M059J (cell line): ENCODE measurements at regions not wholly inside any gene's neighbourhood (a gene's known extent, or its start where the extent isn't known, plus 50 kb on each side); places are given as distances from the start of the nearest gene placed in this dataset.
A peak's percentile ranks its signal among the peaks of the same experiment; 100 is the strongest.
"Not testable (repeated sequence)": the region's sequence is repeated elsewhere in the genome, so short reads cannot be mapped to it uniquely, and the experiment has no call there.

ENCODE experiments used
- DNase-seq: peaks from one replicate; pipeline ENCODE4 v3.0.0-alpha.2; 2012; ENCODE audit warnings: low read depth

DNA sequence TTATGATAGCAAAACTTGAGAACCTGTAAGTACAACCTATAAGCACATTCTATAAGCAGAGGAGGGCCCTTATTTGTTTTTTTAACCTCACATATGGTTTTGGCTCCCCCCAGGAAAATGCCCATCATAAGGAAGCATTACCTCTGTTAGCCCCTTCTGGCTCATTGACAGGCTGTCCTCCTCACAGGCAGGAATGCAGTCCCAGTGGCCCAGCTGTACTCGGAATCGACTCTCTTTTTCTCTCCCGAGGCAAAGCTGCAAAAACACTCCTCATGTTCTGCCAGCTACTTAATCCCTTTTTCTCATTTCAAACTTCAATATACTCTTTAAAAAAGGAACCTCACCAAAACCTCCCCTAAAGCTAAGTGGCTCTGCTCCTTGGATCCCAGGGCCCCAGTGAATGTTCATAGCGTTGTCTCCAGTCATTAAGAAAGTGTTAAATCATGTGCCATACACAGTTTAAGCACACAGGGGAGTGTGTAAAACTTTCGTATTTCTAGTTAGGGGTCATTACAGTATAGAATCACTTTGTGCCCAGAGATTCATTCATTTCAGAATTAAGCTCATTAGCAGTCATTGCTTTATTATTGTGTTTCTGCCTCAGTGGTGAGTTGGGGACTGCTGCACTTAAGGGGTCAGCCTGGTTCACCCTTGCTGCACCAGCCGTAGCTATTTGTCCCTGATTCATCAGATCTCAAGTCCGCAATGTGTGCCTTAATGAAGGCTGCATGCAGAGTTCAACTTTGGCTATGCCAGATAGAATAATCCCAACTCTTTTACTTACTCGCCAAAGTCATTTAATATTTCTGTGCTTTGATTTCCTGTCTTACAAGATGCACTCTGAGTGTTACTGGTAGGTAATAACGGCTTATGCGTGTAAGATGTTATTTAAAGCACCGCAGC is 57.6 kb downstream of the JRKL start:
- no peak for DNase-seq

DNA sequence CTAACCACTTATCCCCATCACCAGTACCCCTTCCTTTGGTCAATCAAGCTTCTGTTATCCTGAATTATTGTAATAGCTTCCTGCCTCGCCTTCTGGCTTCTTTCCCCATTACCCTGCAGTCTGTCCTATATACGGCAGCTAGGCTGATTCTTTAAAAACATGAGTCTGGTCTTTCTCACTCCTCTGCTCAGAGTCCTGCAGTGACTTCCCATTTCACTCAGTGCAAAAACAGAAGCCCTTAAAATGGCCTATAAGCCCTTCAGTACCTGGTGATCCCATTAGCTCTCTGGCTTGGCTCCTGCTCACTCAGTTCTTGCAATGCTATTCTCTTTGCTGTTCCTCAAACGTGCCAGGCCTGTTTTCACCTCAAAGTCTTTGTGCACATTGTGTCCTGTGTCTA is 58.4 kb downstream of the JRKL start:
- no peak for DNase-seq

DNA sequence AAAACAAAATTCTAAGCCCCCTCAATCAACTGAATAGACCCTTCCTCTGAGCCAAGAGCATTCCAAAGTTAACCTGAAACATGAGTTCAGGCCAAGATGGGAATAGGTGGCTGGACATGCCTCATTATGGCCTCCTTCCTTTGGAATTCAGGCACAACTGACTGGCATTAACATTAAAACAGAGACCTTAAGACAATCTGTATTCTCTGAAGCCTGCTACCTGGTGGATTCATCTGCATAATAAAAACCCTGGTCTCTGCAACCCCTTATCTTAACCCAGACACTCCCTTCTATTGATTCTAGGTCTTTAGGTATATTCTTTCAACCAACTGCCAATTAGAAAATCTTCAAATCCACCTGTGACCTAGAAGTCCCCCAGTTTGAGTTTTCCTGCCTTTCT is 66.3 kb downstream of the JRKL start:
- no peak for DNase-seq

DNA sequence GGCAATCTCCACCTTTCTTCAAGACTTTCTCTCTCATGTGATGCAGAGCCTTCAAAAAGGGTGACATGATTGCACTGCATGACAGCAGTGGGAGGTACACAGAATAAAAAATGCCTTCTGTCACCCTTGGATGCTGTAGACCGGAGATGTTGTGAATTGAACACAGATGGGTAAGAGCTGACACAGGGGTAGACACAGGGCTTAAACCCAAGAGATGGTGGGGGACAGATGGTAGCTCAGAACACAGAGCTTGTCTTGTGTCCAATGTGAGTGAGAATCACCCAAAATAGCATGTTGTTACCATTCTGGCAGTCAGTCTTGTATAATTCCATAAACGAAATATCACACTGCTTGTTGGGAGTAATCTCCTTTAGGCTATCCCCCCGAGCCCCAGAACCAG is 69.9 kb downstream of the JRKL start:
- no peak for DNase-seq

DNA sequence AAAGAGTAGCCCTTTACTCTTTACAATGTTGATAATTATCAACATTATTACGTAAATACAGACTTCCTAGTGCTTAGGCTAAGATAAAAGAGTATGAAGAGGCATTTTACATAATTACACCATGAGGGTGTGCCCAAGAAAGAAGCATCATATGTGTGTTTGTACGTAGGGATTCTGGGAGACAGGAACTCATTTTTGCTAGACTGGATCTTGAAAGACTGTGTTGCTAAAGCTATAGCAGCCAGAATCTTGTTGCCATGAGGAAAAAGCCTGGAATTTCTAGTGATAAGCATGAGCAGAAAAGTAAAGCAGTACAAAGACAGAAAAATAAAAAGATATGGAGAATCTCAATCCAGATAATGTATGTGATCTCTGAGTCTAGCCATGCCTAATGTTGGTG is 72.1 kb downstream of the JRKL start:
- DNase-seq: no peak

DNA sequence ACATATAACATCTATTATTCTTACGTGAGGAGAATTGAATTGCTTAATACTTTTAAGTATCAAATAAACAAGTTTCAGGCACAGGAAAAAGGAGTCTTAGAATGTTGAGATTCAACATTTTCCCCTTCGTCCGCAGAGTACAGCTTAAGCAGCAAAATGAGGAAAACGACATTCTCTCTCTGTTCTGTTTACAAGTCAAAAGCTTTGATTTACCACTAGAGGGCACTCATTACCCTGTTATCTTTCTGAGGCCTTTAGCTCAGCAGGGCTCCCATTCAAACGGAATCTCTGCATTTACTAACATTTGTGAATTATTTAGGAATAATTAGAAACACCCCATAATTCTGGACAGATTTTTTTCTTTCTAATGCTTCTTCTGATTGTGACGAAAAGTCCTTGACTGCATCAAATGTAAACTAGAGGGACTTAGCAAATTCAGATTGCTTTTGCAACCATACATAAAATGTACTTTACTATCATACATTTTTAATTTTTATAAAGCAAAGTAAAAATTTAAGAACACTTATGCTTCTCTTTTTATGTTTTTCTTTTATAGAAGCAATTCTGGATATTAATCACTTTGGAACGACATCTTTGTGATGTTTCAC is 75.0 kb downstream of the JRKL start:
- DNase-seq: peak; percentile 76

DNA sequence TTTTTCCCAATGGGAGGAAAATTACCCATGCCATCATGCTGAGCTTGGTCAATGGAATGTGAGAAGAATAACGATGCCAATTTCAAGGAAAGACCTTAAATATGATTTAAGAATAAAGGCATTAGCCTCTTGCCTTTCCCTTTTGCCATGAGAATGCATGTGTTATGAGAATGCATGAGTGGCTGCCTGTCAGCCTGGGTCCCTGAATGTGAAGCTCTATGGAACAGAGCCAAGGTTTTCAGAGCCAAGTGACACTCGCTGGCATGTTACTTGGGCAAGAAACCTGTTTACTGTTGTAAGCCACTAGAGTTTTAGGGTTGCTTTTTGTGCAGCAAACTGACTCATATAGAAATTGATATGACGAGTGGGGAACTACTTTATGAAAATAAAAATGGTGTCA is 75.7 kb downstream of the JRKL start:
- no peak for DNase-seq

DNA sequence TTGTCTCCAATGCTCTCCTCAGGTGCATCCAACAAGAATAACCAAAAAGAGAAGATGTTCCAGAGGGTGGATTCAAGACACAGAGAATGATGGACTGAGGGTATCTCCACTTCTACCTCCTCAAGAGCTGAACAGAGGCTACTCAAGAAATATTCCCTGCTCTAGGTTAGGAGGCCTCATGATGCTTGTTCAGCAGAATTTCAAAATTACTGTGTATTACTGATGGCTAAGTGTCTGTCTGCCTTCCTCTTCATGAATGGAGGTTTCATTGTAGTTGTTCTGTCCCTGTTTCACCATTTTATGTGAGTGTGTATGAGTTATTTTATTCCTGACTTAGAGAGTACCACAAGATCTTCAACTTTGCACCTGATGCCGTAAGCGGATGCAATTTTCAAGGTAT is 76.8 kb downstream of the JRKL start:
- DNase-seq: no peak

DNA sequence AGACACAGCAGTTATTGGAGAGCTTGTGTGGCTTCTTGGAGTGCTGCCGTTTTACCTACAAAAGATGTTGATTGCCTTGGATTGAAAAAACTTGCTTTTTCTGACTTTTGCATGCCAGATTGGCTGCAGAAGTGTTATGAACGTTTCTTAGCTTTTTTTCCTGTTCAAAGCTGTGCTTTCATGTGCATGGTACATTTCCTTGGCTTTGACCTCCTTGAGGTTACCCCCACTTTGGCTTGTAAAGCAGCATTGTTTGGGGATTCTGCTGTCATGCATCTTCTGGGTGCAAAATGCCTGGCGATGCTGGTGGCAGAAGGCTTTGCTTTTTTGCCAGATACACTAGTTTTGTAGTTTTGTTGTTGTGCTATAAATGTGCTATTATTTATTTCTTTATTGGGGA is 80.0 kb downstream of the JRKL start:
- no peak for DNase-seq

DNA sequence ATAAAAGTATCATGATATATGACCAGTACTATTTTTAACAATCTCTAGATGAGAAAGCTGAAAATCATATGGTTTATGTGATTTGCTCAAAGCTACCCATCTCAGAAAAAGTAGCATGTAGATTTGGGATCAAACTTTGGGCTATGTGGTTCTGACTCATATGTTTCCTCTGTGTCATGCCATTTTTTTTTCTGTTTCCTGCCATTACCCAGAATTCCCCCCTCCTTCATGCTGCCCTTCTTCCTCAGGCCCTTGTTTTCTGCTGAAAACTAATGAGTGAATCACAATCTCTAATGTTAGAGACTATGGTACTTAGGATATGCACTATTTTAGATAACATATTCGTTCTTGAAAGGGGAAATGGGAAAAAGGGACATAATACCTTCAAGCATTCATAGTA is 80.7 kb downstream of the JRKL start:
- peak; percentile 47 for DNase-seq

DNA sequence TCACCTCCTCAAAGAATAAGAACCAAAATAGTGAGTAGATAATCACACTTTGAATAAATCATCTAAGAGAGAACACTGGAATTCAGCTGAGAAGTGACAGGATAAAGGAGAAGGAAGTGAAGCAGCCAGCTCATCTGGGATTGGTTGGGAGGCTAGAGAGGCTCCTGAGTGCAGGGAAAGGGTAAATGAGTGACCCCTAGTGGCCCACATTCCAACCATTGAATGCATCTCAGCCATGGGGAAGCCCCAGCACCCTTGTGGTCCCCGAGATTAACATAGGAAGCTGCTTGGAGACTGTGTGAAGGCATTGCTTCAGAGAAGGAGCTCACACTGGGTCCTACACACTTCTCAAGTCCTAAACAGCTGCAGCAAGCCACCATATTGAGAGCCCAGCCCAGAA is 82.3 kb downstream of the JRKL start:
- DNase-seq: no peak

DNA sequence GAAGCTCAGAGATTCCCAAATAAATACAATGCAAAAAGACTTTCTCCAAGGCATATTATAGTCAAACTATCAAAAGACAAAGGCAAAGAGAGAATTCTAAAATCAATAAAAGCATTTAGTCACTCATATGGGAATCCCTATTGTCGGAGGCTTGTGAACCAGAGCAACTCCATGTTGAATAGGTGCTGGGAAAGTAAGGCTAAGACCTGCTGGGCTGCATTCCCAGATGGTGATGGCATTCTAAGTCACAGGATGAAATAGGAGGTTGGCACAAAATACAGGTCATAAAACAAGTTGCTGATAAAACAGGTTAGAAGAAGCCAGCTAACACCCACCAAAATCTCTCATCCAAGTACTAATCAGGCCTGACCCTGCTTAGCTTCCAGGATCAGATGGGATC is 84.5 kb downstream of the JRKL start:
- no peak for DNase-seq

DNA sequence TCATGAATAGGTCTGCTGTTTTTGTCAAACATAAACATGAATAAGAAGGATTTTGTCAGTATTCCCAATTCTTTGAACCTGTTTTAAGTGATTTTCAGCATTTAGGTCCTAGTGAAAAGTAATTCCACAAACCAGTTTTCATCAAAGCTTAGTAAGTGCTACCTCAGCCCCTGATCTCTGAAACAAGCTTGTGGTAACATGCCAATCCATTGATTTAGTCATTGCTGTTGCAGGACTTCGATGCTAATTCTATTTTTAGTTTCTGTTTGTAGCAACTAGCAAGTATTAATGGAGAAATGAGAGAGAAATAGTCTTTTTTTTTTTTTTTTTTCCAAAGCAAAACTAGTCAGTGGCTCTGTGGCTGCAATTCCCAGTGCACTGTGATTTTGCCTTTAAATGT is 91.4 kb downstream of the JRKL start:
- DNase-seq: peak; percentile 14

DNA sequence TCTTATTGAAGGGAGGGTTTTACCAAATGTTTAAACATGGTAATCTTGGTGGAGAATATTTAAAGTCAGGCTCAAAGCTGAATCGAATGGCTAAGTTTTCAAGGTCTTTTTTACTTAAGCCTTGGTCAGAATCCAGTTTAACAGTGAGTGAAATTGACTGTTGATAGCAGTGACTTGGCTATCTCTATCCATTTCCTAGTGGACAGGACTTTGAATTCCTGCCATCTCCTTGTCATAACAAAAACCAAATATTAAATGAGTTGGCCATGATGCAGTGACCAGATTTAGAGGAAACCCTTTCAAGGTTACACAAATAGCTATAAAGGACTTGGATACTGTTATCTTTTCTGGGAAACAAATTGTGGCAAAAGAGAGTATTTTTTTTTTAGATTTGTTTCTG is 92.0 kb downstream of the JRKL start:
- DNase-seq: peak; percentile 32

DNA sequence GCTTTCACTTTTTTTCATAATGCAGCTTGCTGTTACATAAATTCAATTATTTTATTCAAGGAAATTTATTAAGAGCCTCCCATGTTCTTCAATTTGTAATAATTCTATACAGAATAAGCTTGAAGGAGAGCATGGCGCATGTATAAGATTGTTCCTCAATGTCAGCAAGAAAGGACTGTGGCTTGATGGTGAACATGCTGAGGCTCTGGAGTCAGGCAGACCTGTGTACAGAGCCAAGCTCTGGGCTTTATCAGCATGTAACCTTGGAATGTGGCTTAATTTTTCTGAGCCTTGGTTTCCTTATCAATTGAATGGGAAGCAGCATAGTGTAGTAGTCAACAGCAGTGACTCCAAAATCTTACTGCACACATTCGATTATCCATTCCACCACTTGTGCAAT is 92.4 kb downstream of the JRKL start:
- no peak for DNase-seq

DNA sequence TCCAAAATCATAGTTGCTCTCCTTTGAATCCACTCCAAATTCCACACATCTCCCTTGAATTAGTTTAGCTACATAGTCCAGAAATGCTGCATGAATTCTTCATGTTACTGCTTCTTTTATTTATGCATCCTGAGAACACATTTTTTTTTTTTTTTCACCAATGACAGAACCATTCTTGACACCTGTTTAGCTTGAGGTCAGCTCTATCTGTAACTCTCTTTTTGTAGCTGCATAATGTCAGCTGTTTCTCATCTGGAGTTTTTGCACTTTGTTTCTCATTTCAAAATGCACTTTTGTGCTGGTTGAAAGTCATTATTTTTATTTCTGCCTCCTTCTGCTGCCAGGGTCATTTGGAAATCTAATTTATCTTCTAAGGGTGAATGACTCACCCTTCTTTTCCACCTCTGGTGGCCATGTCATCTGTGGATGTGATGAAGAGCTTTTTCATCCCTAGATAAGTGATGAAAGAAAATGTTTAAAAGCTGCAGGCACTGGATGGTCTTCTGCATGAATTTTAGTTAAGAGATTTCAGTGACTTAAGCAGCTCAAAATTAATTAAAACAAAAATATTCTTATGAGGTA is 93.7 kb downstream of the JRKL start:
- peak; percentile 46 for DNase-seq

DNA sequence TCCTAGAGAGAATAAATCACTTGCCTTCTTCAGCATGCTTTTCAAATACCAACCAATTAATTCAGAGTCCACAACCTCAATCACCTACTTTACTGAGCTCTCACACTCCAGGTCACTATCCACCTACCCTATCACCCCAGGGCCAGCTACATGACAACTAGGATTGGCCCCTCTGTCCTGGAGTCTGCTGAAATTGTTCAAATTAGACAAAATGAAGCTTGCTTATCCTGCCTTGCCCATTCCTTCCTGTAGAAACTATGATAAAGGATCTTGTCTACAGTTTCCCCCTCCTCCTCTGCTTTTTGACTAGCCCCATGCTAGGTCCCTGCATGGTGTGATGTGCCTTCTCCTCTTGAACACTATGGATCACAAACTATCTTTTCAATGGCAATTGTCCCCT is 94.5 kb downstream of the JRKL start:
- no peak for DNase-seq

DNA sequence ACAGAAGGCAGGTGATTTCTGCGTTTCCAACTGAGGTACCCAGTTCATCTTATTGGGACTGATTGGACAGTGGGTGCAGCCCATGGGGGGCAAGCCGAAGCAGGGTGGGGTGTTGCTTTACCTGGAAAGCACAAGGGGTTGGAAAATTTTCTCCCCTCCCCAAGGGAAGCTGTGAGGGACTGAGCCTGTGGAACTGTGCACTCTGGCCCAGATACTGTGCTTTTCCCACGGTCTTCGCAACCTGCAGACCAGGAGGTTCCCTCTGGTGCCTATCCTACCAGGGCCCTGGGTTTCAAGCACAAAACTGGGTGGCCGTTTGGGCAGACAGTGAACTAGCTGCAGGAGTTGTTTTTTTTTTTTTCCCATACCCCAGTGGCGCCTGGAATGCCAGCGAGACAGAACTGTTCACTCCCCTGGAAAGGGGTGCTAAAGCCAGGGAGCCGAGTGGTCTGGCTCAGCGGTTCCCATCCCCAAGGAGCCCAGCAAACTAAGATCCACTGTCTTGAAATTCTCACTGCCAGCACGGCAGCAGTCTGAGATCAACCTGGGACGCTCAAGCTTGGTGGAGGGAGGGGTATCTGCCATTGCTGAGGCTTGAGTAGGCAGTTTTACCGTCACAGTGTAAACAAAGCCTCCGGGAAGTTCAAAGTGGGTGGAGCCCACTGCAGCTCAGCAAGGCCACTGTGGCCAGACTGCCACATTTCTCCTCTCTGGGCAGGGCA is 97.2 kb downstream of the JRKL start:
- peak; percentile 77 for DNase-seq

DNA sequence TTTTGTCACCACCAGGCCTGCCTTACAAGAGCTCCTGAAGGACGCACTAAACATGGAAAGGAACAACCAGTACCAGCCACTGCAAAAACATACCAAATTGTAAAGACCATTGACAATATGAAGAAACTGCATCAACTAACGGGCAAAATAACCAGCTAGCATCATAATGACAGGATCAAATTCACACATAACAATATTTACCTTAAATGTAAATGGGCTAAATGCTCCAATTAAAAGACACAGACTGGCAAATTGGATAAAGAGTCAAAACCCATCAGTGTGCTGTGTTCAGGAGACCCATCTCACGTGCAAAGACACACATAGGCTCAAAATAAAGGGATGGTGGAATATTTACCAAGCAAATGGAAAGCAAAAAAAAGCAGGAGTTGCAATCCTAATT is 99.1 kb downstream of the JRKL start:
- not testable (repeated sequence) for DNase-seq

DNA sequence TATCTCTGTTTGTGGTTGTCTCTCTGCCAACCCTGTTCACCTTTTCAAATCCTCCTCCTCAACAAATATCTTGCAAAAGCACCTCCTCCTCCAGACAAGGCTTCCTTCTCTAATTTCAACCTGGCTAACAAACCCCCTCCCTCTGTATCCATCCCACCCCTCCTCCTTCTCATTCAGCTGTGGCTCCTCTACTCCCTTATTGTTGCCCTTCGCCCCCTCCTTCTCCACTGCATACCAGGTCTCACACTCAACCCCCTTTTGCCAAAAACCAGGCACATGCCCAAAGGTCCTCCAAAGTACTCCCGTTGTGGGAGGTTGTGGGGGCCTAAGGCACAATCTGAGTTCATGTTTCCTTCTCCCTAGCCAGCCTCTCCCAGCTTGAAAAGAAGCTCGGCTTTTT is 110.6 kb downstream of the JRKL start:
- no peak for DNase-seq

DNA sequence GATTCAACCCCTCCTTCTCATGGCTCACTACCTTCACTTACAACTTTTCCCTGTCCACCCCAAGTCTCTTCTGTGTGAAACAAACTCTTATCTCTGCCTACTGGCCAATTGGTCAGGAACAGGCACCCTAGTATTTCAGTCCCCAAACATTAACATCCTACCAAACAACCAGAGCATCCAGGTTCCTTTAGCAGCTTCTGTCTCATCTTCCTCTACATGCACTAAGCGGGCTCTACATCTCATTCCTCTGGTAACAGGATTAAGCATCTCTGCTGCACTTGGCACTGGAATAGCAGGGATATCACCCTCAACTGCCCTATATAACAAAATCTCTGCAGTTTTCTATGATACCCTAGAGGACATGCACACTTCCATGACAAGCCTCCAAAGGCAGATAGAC is 116.2 kb downstream of the JRKL start:
- DNase-seq: no peak

DNA sequence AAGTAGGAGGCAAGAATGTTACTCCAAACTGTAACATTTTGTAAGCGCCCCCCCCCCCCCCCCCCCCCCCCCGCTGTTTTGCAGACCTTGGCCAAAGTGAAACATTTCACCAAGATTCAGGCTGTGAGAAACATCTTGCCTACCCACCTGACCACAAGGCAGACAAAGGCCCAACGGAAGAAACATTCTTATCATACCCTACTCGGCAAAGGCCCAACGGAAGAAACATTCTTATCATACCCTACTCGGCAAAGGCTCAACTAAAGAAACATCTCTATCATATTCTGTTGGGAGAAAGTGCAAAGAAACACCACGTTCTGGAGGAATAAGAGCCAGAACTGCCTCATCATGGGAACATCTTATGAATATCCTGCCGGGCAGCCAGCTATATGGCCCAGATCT is 117.1 kb downstream of the JRKL start:
- DNase-seq: peak; percentile 5

DNA sequence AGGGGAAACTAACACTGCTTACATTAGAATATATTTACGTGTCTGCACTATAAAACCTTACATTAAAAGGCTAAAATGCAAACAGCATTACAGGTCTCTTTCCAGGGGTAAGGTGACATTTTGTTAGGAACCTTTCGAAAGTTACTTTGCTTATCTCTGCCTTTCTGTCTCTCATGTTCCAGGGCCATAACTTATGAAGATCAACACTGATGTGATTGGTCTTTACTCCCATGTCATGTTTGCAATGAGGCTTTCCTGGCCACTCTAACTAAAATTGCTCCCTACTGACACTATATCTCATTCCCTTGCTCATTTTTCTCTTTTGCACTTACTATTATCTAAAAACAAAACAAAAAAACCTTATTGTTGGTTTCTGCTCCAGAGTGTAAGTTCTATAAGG is 119.0 kb downstream of the JRKL start:
- no peak for DNase-seq
